Right lobe of liver (tissue), 6 donors: ENCODE measurements at regions not wholly inside any gene's neighbourhood (a gene's known extent, or its start where the extent isn't known, plus 50 kb on each side); places are given as distances from the start of the nearest gene placed in this dataset.

ENCODE experiments used
- ATAC-seq, 4 donors: fragments of 200-7000 bp; cut with Tn5 transposase; one replicate each; pipeline ENCODE4 v1.9.1; 2020; ENCODE audit warnings: mild to moderate bottlenecking in 4 of 4, moderate library complexity in 4 of 4
- DNase-seq, 3 donors: peaks; one replicate each; pipeline ENCODE4 v3.0.0-alpha.2; 2020
- H3K27ac ChIP-seq, 3 donors: fragments of 200-600 bp; one replicate each; pipeline ENCODE4 v1.8.0; 2022
- H3K27me3 ChIP-seq, 2 donors: fragments of 200-600 bp; one replicate each; pipeline ENCODE4 v1.8.0; 2022
- H3K36me3 ChIP-seq, 4 donors: fragments of 200-600 bp; sonication (generic) in 1 of 4; one replicate each; pipeline versions ENCODE4 v1.5.1 to v1.8.0; 2017 to 2022; ENCODE audit warnings: control low read depth in 1 of 4
- H3K4me1 ChIP-seq, 4 donors: fragments of 200-600 bp; sonication (generic) in 1 of 4; one replicate each; pipeline versions ENCODE4 v1.5.1 to v1.8.0; 2017 to 2022; ENCODE audit warnings: control low read depth in 1 of 4
- H3K4me3 ChIP-seq, 3 donors: fragments of 200-600 bp; one replicate each; pipeline ENCODE4 v1.8.0; 2022
- H3K9me3 ChIP-seq, 4 donors: fragments of 200-600 bp; sonication (generic) in 1 of 4; one replicate each; pipeline versions ENCODE4 v1.5.1 to v1.8.0; 2017 to 2022; ENCODE audit warnings: control low read depth in 1 of 4
- CTCF ChIP-seq, 4 donors: fragments of 200-600 bp in 3 of 4; fragments of 450-650 bp in 1 of 4; IDR thresholded peaks; one replicate each; pipeline versions ENCODE4 v1.5.1 to v1.8.0; 2016 to 2022; ENCODE audit warnings: antibody characterized with exemption in 4 of 4, mild to moderate bottlenecking in 2 of 4
- POLR2A ChIP-seq: fragments of 450-650 bp; IDR thresholded peaks from one replicate; pipeline ENCODE4 v1.6.1; 2017; ENCODE audit warnings: antibody characterized with exemption, mild to moderate bottlenecking
- WGBS: methylation state at CpG from one replicate; pipeline ENCODE4 v1.1.6; 2018; ENCODE audit warnings: low coverage, low lambda C conversion rate; ENCODE audit not compliant: insufficient coverage; ENCODE audit errors: missing lambda C conversion rate; 5-methylcytosine and 5-hydroxymethylcytosine counted together
- intact Hi-C, 2 donors: fragments of 100-400 bp; cut with DNase I; formaldehyde crosslinking; loops; one replicate each; pipeline versions ENCODE4 v1.11.2 to v1.14.1; 2022
- donor health status: DM: no; HTN: yes; CAD: no.
- donor health status: DM: no; HTN: no; CAD: no.
- donor health status: DM: no; HTN: no; CAD: no.
- donor health status: DM: no; HTN: yes; CAD: no.
- donor health status: DM: no; HTN: yes; CAD: no.

DNA sequence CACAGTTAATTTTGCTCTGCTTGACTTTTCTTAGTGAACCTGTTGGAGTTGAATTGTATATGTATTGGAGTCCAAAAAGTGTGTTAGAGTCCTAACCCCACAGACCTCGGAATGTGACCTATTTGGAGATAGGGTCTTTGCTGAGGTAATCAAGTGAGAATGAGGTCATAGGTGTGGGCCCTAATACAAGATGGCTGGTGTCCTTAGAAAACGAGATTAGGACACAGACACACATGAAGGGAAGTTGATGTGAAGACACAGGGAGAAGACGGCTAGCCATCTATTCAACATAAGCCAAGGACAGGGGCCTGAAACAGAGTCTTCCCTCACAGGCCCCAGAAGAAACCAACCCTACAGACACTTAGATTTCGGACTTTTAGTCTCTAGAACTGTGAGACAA lies 260.6 kb upstream of the NEBL start:
- intact Hi-C loops: no loop called here

DNA sequence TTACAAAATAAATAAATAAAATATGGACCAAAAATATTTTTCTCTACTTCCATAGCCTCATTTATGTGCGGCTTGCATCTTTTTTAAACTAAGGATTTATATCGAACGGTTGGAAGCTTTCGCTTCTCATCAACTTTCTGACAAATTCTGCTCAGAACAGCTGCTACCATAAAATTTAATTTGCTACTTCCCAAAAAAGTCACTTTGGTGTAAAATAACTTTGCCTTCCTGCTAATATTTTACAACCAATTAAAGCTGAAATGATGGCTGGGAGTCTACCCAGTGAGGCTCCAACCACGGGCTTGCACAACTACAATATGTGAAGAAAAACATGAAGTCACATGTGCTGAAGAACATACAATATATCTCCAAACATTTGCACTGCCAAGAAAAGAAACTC lies 253.1 kb upstream of the NEBL start:
- ATAC-seq (no peak), DNase-seq (no peak)
- H3K36me3 ChIP-seq: no peaks in the 10 kb centered on the region
- H3K4me3 ChIP-seq: no peak overlapping the region
- TF ChIP-seq CTCF (IDR thresholded peaks at IDR 0.05): no peak
- no peak for TF ChIP-seq POLR2A
- H3K9me3 ChIP-seq: no peaks in the 10 kb centered on the region
- H3K4me1 ChIP-seq: no peaks in the 10 kb centered on the region
- no peak overlapping the region for H3K27ac ChIP-seq
- intact Hi-C loops: no loop called here
- H3K27me3 ChIP-seq: no peaks in the 10 kb centered on the region
- 69% methylated on average over 5 of the region's 5 CpGs for WGBS

More for the DNA sequence above, 260.6 kb upstream of the NEBL start:
- Histone ChIP-seq H3K4me3 (no peak overlapping the region), H3K9me3 (no peaks in the 10 kb centered on the region), H3K27me3 (no peaks in the 10 kb centered on the region), H3K36me3 (no peaks in the 10 kb centered on the region), H3K27ac (no peak overlapping the region), H3K4me1 (no peaks in the 10 kb centered on the region)
- ATAC-seq (no peak), DNase-seq (no peak)
- no peak for TF ChIP-seq CTCF (IDR thresholded peaks at IDR 0.05)
- 46% methylated on average over 3 of the region's 4 CpGs for WGBS

DNA sequence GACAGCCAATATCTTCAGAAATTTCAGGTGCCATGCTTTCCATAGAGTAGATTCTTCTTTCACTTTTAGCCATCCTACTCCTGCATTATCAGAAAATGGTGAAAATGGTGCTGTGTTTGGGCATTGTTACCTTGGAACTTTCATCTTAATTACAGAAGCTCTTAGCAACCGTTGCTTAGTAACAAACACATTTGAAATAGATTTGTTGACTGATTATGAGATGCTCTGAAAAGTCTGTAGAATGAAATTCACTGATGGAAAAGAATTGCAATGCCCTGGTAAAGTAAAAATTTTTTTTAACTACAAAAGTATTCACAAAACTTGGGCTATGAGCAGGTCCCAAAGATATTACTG lies 249.3 kb upstream of the NEBL start:
- H3K9me3 ChIP-seq: no peaks in the 10 kb centered on the region
- WGBS: 33% methylated on average over 1 of the region's 1 CpG
- intact Hi-C loops: no loop called here
- no peaks in the 10 kb centered on the region for H3K4me1 ChIP-seq
- ATAC-seq (no peak), DNase-seq (no peak)
- H3K27me3 ChIP-seq: no peaks in the 10 kb centered on the region
- H3K36me3 ChIP-seq: no peaks in the 10 kb centered on the region
- no peak for TF ChIP-seq CTCF (IDR thresholded peaks at IDR 0.05)
- TF ChIP-seq POLR2A: no peak
- no peak overlapping the region for H3K4me3 ChIP-seq
- no peak overlapping the region for H3K27ac ChIP-seq

DNA sequence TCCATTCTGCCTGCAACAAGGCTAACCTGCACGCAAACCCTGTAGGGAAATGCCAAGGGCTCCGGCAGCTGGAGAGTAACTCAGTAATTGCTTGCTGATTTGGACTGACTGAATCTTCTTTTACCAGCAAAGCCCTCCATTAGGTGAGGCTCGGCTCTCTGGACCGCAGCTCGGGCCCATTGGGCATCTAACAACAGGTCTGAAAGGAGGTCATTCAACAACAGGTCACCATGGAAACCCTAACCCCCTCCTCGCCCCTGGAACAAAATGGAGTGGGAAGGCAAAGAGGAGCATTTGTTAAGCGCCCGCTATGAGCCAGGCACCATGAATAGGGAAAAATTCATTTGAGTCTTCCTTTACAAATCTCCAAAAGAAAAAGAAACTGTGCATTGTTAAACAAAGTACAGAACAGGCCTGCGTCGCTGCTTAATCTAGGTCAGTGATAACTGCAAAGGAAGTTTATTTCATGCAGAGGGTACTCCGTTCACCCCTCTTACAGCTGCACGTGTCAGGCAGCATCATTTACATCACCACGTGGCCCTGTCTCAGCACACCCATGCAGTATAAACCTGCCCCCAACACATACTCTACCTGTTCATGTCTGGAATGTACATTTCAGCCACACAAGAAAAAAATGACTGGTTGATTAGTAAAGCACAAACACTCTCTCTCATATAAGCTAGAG lies 248.8 kb upstream of the NEBL start:
- no peak for TF ChIP-seq POLR2A
- TF ChIP-seq CTCF (IDR thresholded peaks at IDR 0.05): no peak
- no peak overlapping the region for H3K27ac ChIP-seq
- H3K36me3 ChIP-seq: no peaks in the 10 kb centered on the region
- no peaks in the 10 kb centered on the region for H3K4me1 ChIP-seq
- 55% methylated on average over 13 of the region's 13 CpGs for WGBS
- intact Hi-C loops: no loop called here
- DNase-seq (no peak), ATAC-seq (no peak)
- H3K4me3 ChIP-seq: no peak overlapping the region
- no peaks in the 10 kb centered on the region for H3K27me3 ChIP-seq
- no peaks in the 10 kb centered on the region for H3K9me3 ChIP-seq

- ATAC-seq: no peak
- H3K4me1 ChIP-seq: no peaks in the 10 kb centered on the region
- 71% methylated on average over 2 of the region's 3 CpGs for WGBS
- H3K36me3 ChIP-seq: no peaks in the 10 kb centered on the region
- intact Hi-C loops: no loop called here
- H3K9me3 ChIP-seq: no peaks in the 10 kb centered on the region
- no peak for DNase-seq
- no peak for TF ChIP-seq POLR2A
- no peak for TF ChIP-seq CTCF (IDR thresholded peaks at IDR 0.05)
- H3K27me3 ChIP-seq: no peaks in the 10 kb centered on the region
- no peak overlapping the region for H3K4me3 ChIP-seq
- no peak overlapping the region for H3K27ac ChIP-seq
These were observed 246.9 kb upstream of the NEBL start for GRCh38 chr10:21144047-21144446.
